SJCRH30 (cell line): ENCODE measurements at regions not wholly inside any gene's neighbourhood (a gene's known extent, or its start where the extent isn't known, plus 50 kb on each side); places are given as distances from the start of the nearest gene placed in this dataset.
A peak's percentile ranks its signal among the peaks of the same experiment; 100 is the strongest.
"Not testable (repeated sequence)": the region's sequence is repeated elsewhere in the genome, so short reads cannot be mapped to it uniquely, and the experiment has no call there.

Experiments
- DNase-seq, 2 experiments: peaks; one replicate each; pipeline ENCODE4 v3.0.0-alpha.2; 2015 to 2020
- H3K27ac ChIP-seq: fragments of 250-450 bp; sonication (Bioruptor Pico); 2 replicates; pipeline ENCODE4 v1.5.1; 2020; ENCODE audit warnings: mild to moderate bottlenecking, moderate library complexity
- H3K27me3 ChIP-seq: fragments of 250-450 bp; sonication (Bioruptor Pico); 2 replicates; pipeline ENCODE4 v1.5.1; 2020; ENCODE audit warnings: mild to moderate bottlenecking, moderate library complexity
- H3K36me3 ChIP-seq: fragments of 250-450 bp; sonication (Bioruptor Pico); 2 replicates; pipeline ENCODE4 v1.5.1; 2020; ENCODE audit warnings: mild to moderate bottlenecking, moderate library complexity
- H3K4me1 ChIP-seq: fragments of 250-450 bp; sonication (Bioruptor Pico); 2 replicates; pipeline ENCODE4 v1.5.1; 2020; ENCODE audit warnings: mild to moderate bottlenecking, moderate library complexity
- H3K4me3 ChIP-seq: fragments of 250-450 bp; sonication (Bioruptor Pico); 2 replicates; pipeline ENCODE4 v1.5.1; 2020; ENCODE audit warnings: mild to moderate bottlenecking, moderate library complexity
- H3K9me3 ChIP-seq: fragments of 250-450 bp; sonication (Bioruptor Pico); replicated peaks from 2 replicates; pipeline ENCODE4 v1.5.1; 2020; ENCODE audit warnings: mild to moderate bottlenecking, moderate library complexity

DNA sequence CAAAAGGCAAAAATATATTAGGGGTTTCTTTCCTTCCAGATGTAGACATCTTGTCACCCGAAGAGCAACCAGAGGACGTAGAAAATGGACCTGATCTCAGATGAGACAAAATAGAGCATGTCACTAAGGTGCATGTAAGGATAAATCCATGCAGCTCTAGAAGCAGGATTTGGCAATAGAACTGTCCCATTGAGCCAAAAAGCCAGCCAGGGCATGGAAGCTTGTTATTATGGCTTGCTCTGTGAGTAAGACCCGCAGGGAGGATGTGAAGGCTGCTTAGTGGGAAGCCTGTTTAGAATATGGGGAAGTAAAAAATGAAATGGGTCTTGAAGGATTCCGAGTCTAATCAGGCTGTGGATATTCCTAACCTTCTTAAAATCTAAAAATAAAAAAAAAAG lies 165.6 kb upstream of the MPDZ start:
- Histone ChIP-seq H3K4me1 (peaks cover under 1% of the 10 kb centered on the region), H3K36me3 (no peaks in the 10 kb centered on the region), H3K4me3 (peak overlapping the region; percentile 50), H3K27me3 (no peaks in the 10 kb centered on the region), H3K27ac (peak overlapping the region; percentile 3; the same call in 1 of the 2 replicates), H3K9me3 (no peaks in the 10 kb centered on the region)
- no peak for DNase-seq

- H3K4me3 ChIP-seq: peak overlapping the region; percentile 50
Observed at GRCh38 chr9:13444245-13445102, 165.0 kb upstream of the MPDZ start.

GRCh38 chr9:13443346-13444244 lies 164.1 kb upstream of the MPDZ start:
- Histone ChIP-seq H3K36me3 (no peaks in the 10 kb centered on the region), H3K4me1 (no peaks in the 10 kb centered on the region), H3K9me3 (no peaks in the 10 kb centered on the region), H3K4me3 (peak overlapping the region; percentile 50), H3K27ac (peak overlapping the region; percentile 42), H3K27me3 (no peaks in the 10 kb centered on the region)
- peak; percentile 7 to 31 for DNase-seq

More at GRCh38 chr9:13444245-13445102, 165.0 kb upstream of the MPDZ start:
- Histone ChIP-seq H3K36me3 (no peaks in the 10 kb centered on the region), H3K27ac (peak overlapping the region; percentile 42), H3K4me1 (no peaks in the 10 kb centered on the region), H3K9me3 (no peaks in the 10 kb centered on the region), H3K27me3 (no peaks in the 10 kb centered on the region)
- no peak for DNase-seq

DNA sequence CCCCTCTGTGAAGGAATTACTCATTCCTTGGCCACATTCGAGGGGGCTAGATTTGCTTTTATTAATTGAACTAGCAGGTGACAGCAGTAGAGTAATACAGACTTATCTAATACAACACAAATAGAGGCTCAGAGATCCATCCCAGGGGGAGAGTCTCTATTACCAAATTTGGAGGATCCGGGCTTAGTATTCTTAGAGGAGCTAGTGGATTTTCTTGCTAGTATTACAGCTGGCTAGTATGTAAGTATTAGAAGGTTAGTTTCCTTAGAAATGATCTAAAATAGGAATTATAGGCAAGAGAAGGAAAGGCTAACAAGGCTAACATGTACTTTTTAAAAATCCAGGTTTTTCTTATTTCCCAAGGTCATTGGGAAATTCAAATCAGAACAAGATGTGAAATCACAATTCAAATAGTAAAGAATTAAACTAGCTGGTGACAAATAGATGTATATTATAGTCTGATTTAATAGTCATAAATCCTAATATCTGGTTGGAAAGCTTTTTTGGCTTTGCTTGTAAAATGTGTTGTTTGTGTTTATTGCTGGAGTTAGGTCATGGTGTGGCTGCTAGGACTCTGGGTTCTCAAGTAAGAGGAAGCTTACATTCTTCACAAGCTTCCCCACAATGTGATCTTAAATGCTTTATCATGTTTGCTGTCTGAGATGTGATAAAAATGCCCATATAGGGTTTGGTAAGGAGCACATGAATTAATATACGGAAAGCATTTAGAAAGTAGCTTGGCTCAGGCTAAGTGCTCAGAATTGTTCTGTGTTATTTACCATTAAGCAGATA lies 160.4 kb upstream of the MPDZ start:
- no peaks in the 10 kb centered on the region for H3K36me3 ChIP-seq
- H3K27ac ChIP-seq: no peak overlapping the region
- H3K4me3 ChIP-seq: no peak overlapping the region
- 0 out of 2 replicates have a peak, but pooled peaks cover 3% of the 10 kb centered on the region for H3K9me3 ChIP-seq
- H3K4me1 ChIP-seq: no peaks in the 10 kb centered on the region
- DNase-seq: no peak
- no peaks in the 10 kb centered on the region for H3K27me3 ChIP-seq

GRCh38 chr9:13437866-13438265 lies 158.4 kb upstream of the MPDZ start:
- H3K4me3 ChIP-seq: no peak overlapping the region
- H3K4me1 ChIP-seq: no peaks in the 10 kb centered on the region
- no peaks in the 10 kb centered on the region for H3K27me3 ChIP-seq
- H3K27ac ChIP-seq: no peak overlapping the region
- 0 out of 2 replicates have a peak, but pooled peaks cover 3% of the 10 kb centered on the region for H3K9me3 ChIP-seq
- no peaks in the 10 kb centered on the region for H3K36me3 ChIP-seq
- no peak for DNase-seq

GRCh38 chr9:13436591-13436990 lies 157.1 kb upstream of the MPDZ start:
- 0 out of 2 replicates have a peak, but pooled peaks cover 3% of the 10 kb centered on the region for H3K9me3 ChIP-seq
- H3K4me3 ChIP-seq: no peak overlapping the region
- H3K4me1 ChIP-seq: no peaks in the 10 kb centered on the region
- no peaks in the 10 kb centered on the region for H3K27me3 ChIP-seq
- no peak overlapping the region for H3K27ac ChIP-seq
- no peaks in the 10 kb centered on the region for H3K36me3 ChIP-seq
- no peak for DNase-seq

GRCh38 chr9:13433453-13433852 lies 154.0 kb upstream of the MPDZ start:
- not testable (repeated sequence) for DNase-seq, H3K36me3 ChIP-seq, H3K27ac ChIP-seq, H3K9me3 ChIP-seq, H3K4me3 ChIP-seq, H3K4me1 ChIP-seq, H3K27me3 ChIP-seq

DNA sequence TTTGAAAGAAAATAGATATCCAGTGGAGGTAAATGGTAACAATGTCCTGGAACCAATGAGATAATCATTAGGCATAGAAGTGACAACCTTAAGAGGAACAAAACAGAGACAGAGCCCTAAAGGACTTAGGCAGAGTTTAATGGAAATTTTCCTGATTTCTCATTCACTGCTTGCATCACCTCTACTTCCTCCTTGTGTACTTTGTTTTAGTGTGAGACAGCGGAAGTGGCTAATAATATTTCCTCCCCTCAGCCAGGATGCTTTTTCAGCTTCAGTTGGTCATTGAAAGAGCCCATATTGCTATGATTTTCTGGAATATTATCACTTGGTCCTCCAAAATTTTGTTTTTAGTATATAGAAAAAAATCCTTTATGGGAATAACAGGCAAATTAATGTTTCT lies 153.4 kb upstream of the MPDZ start:
- H3K9me3 ChIP-seq: 0 out of 2 replicates have a peak, but pooled peaks cover 3% of the 10 kb centered on the region
- no peaks in the 10 kb centered on the region for H3K36me3 ChIP-seq
- H3K4me3 ChIP-seq: no peak overlapping the region
- no peak overlapping the region for H3K27ac ChIP-seq
- no peaks in the 10 kb centered on the region for H3K4me1 ChIP-seq
- H3K27me3 ChIP-seq: no peaks in the 10 kb centered on the region
- DNase-seq: no peak

- Histone ChIP-seq H3K36me3 (no peaks in the 10 kb centered on the region), H3K27ac (no peak overlapping the region), H3K9me3 (0 out of 2 replicates have a peak, but pooled peaks cover 3% of the 10 kb centered on the region), H3K27me3 (no peaks in the 10 kb centered on the region), H3K4me3 (no peak overlapping the region), H3K4me1 (no peaks in the 10 kb centered on the region)
- no peak for DNase-seq
Observed at GRCh38 chr9:13431692-13432091, 152.2 kb upstream of the MPDZ start.

- no peak for DNase-seq
- no peaks in the 10 kb centered on the region for H3K36me3 ChIP-seq
- 0 out of 2 replicates have a peak overlapping the region, but pooled peaks have one; percentile 15 for H3K4me3 ChIP-seq
- 0 out of 2 replicates have a peak, but pooled peaks cover 3% of the 10 kb centered on the region for H3K9me3 ChIP-seq
- H3K4me1 ChIP-seq: no peaks in the 10 kb centered on the region
- H3K27ac ChIP-seq: 0 out of 2 replicates have a peak overlapping the region, but pooled peaks have one; percentile 13
- no peaks in the 10 kb centered on the region for H3K27me3 ChIP-seq
Observed at GRCh38 chr9:13431222-13431536, 151.7 kb upstream of the MPDZ start.

DNA sequence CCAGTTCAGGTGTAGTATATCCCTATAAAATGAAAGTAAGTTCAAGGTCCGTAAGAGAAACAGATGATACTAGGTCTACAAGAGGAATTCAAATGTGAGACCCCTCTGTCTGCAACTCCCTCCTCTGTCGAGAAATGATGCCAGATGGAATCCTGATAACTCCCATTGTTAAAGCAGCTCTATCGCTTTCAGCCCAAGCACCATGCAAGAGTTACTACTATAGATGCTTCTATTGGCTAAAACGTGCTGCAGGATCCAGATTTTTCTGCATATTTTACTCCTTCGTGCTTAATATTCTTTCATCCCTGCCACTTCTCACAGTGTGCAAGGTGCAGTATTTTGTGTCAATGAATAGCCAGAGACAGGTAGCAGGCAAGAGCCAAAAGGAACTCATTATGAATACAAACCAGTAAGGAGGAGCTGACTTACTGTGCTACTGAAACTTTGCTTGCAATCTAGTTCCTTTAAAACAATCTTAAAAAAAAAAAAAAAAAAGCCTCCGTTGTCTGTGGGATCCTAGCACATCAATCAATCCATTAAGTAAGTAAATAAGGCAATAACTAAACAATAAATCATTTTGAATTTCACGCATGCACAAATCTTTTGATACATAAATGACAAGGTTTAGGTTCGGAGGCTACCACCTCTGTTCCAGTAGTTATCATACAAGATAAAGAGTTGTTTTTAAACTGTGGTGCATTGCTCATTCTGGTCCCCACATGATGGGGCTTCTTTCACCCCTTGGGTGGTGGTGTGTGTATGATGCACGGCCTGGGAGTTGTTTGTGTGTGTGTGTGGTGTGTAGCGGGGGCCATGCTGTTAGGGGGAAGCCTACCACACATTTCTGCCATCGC lies 151.1 kb upstream of the MPDZ start:
- H3K4me1 ChIP-seq: no peaks in the 10 kb centered on the region
- H3K4me3 ChIP-seq: 0 out of 2 replicates have a peak overlapping the region, but pooled peaks have one; percentile 15
- H3K9me3 ChIP-seq: 0 out of 2 replicates have a peak, but pooled peaks cover 2% of the 10 kb centered on the region
- H3K27me3 ChIP-seq: no peaks in the 10 kb centered on the region
- H3K36me3 ChIP-seq: no peaks in the 10 kb centered on the region
- 0 out of 2 replicates have a peak overlapping the region, but pooled peaks have one; percentile 13 for H3K27ac ChIP-seq
- DNase-seq: peak; percentile 60 to 79

DNA sequence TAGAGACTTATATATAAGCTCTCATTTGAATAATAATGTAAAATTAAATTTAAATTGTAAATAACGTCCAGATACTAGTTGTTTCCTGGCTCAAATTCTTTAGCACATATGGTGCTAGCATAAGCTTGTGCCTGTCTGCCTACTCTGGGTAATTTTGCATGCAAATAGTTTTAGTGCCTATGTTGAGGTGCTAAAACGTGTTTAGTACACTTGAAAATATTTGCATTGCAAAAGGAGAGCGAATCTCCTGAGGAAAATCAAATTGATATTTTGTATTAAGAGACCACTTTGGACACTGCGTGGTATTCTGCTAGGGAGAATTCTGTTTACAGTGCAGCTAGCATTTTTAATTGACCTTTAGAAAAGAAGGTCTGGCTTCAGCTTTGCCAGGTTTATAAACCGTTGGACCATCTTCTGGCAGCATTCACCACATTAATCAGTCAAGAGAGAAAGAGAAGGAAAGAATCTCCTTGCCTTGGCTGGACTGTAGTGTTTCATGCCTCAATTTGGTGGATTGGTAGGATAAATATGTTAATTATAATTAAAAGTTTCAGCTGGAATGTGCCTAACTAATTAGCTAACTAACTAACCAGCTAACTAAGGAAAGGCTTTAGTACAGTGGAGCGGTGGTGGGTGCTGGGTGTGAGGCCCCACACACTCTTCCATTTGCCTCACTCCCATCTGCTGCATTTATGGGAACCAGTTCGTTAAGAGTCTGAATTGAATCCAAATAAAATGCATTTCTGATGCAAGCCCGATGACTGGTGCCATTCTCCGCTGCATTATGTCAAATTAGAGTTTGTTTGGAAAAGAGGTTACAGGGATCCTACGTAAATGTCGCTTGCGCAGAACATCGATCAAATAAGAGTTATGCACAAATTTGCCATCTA lies 150.1 kb upstream of the MPDZ start:
- Histone ChIP-seq H3K27me3 (no peaks in the 10 kb centered on the region), H3K36me3 (no peaks in the 10 kb centered on the region), H3K9me3 (no peaks in the 10 kb centered on the region), H3K4me1 (no peaks in the 10 kb centered on the region), H3K27ac (no peak overlapping the region), H3K4me3 (no peak overlapping the region)
- no peak for DNase-seq

DNA sequence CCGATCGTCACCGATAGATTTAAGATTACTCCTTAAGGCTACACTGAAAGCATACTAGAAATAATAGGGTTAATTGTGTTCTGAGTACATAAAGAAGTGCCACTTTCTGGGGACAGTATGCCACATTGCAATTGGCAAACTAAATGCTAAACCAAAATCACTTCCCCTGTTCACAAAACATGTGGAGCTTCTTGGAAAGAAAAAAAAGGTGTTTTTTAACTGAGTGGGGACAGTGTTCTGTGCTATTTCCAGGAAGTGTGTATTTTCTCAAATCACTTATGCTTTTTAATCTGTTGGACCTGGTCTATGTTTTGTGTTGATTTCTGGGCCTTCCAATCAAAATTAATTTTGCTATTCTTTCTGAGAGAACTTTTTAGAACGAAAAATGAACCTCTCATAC lies 149.3 kb upstream of the MPDZ start:
- Histone ChIP-seq H3K27me3 (no peaks in the 10 kb centered on the region), H3K27ac (no peak overlapping the region), H3K9me3 (no peaks in the 10 kb centered on the region), H3K36me3 (no peaks in the 10 kb centered on the region), H3K4me1 (no peaks in the 10 kb centered on the region), H3K4me3 (no peak overlapping the region)
- no peak for DNase-seq
